OCI-LY7 (cell line): ENCODE measurements at regions not wholly inside any gene's neighbourhood (a gene's known extent, or its start where the extent isn't known, plus 50 kb on each side); places are given as distances from the start of the nearest gene placed in this dataset.

Experiments
- CTCF ChIP-seq: fragments of 200-600 bp; sonication (generic); conservative IDR thresholded peaks from 2 replicates; pipeline ENCODE4 v1.5.1; 2014; ENCODE audit warnings: mild to moderate bottlenecking, antibody characterized with exemption, low read length, moderate library complexity, mixed read lengths
- EZH2phosphoT487 ChIP-seq: fragments of 200-600 bp; sonication (generic); IDR thresholded peaks from 2 replicates; pipeline ENCODE4 v1.6.1; 2018; ENCODE audit warnings: low read depth, borderline replicate concordance, mild to moderate bottlenecking, mixed run types, antibody characterized with exemption, low read length, moderate library complexity, mixed read lengths

GRCh38 chr7:16293669-16294425 is 127.5 kb downstream of the CRPPA start:
- TF ChIP-seq CTCF (no peak), EZH2phosphoT487 (no peak)
